PC-9 (cell line): ENCODE measurements at regions not wholly inside any gene's neighbourhood (a gene's known extent, or its start where the extent isn't known, plus 50 kb on each side); places are given as distances from the start of the nearest gene placed in this dataset.

Experiments
- EZH2 ChIP-seq: fragments of 200-600 bp; sonication (generic); IDR thresholded peaks from 2 replicates; pipeline ENCODE4 v1.8.0; 2017; ENCODE audit warnings: antibody characterized with exemption, low read depth
- TF ChIP-seq, protein P1 (sequence below): fragments of 200-600 bp; sonication (generic); conservative IDR thresholded peaks from 2 replicates; pipeline ENCODE4 v1.6.1; 2017; ENCODE audit warnings: mixed run types, antibody characterized with exemption, mild to moderate bottlenecking, moderate library complexity

- no peak for TF ChIP-seq EZH2
- TF ChIP-seq, protein P1, sequence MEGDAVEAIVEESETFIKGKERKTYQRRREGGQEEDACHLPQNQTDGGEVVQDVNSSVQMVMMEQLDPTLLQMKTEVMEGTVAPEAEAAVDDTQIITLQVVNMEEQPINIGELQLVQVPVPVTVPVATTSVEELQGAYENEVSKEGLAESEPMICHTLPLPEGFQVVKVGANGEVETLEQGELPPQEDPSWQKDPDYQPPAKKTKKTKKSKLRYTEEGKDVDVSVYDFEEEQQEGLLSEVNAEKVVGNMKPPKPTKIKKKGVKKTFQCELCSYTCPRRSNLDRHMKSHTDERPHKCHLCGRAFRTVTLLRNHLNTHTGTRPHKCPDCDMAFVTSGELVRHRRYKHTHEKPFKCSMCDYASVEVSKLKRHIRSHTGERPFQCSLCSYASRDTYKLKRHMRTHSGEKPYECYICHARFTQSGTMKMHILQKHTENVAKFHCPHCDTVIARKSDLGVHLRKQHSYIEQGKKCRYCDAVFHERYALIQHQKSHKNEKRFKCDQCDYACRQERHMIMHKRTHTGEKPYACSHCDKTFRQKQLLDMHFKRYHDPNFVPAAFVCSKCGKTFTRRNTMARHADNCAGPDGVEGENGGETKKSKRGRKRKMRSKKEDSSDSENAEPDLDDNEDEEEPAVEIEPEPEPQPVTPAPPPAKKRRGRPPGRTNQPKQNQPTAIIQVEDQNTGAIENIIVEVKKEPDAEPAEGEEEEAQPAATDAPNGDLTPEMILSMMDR, result no peak
Measured at GRCh38 chr20:19077370-19078220, 134.8 kb upstream of the SLC24A3 start.
